DND-41 (cell line): ENCODE measurements at regions not wholly inside any gene's neighbourhood (a gene's known extent, or its start where the extent isn't known, plus 50 kb on each side); places are given as distances from the start of the nearest gene placed in this dataset.

Source experiments
- ATAC-seq: fragments of 200-7000 bp; cut with Tn5 transposase; 3 replicates; pipeline ENCODE4 v1.9.1; 2021; ENCODE audit warnings: low read depth; ENCODE audit not compliant: insufficient read depth
- DNase-seq: peaks from one replicate; pipeline ENCODE4 v3.0.0-alpha.2; 2020
- H2AFZ ChIP-seq: 2 replicates; pipeline ENCODE4 v1.6.0; 2012; ENCODE audit warnings: low read depth, low read length
- H3K27ac ChIP-seq: 2 replicates; pipeline ENCODE4 v1.5.1; 2012; ENCODE audit warnings: low read length, inconsistent platforms
- H3K27me3 ChIP-seq: fragments of 200-600 bp; sonication (generic); 2 replicates; pipeline ENCODE4 v1.6.0; 2012; ENCODE audit warnings: low read length, mild to moderate bottlenecking, inconsistent platforms; ENCODE audit not compliant: insufficient read depth, poor library complexity
- H3K36me3 ChIP-seq: 2 replicates; pipeline ENCODE4 v1.5.1; 2012; ENCODE audit warnings: low read length, inconsistent platforms; ENCODE audit not compliant: insufficient read depth
- H3K4me1 ChIP-seq: 2 replicates; pipeline ENCODE4 v1.5.1; 2012; ENCODE audit warnings: mild to moderate bottlenecking, low read length; ENCODE audit not compliant: insufficient read depth
- H3K4me2 ChIP-seq: 2 replicates; pipeline ENCODE4 v1.6.0; 2012; ENCODE audit warnings: mild to moderate bottlenecking, moderate library complexity, low read length, inconsistent platforms; ENCODE audit not compliant: insufficient read depth
- H3K4me3 ChIP-seq, 2 experiments: fragments of 200-600 bp in 1 of 2; shearing (Covaris generic) in 1 of 2; 2 replicates each; pipeline ENCODE4 v1.5.1; 2012 to 2016; ENCODE audit warnings: inconsistent platforms in 2 of 2, low read length in 2 of 2, mild to moderate bottlenecking in 2 of 2, low read depth in 1 of 2, moderate library complexity in 1 of 2
- H3K79me2 ChIP-seq: 2 replicates; pipeline ENCODE4 v1.6.0; 2012; ENCODE audit warnings: low read length, inconsistent platforms; ENCODE audit not compliant: insufficient read depth
- H3K9ac ChIP-seq: 2 replicates; pipeline ENCODE4 v1.6.0; 2012; ENCODE audit warnings: low read depth, mild to moderate bottlenecking, inconsistent platforms, low read length, moderate library complexity
- H3K9me3 ChIP-seq: 2 replicates; pipeline ENCODE4 v1.5.1; 2012; ENCODE audit warnings: low read length, moderate library complexity, mild to moderate bottlenecking, inconsistent platforms; ENCODE audit not compliant: insufficient read depth, severe bottlenecking
- H4K20me1 ChIP-seq: 2 replicates; pipeline ENCODE4 v1.6.0; 2012; ENCODE audit warnings: low read length; ENCODE audit not compliant: insufficient read depth
- EZH2 ChIP-seq: IDR thresholded peaks from 3 replicates; pipeline ENCODE4 v1.6.1; 2012; ENCODE audit warnings: borderline replicate concordance, low read depth, mild to moderate bottlenecking, moderate library complexity, low read length, inconsistent platforms; ENCODE audit not compliant: severe bottlenecking
- TF ChIP-seq, protein P1 (sequence below): IDR thresholded peaks from 2 replicates; pipeline ENCODE4 v1.5.1; 2012; ENCODE audit warnings: borderline replicate concordance, low read length, moderate library complexity, mild to moderate bottlenecking; ENCODE audit not compliant: poor library complexity, severe bottlenecking; ENCODE audit errors: extremely low read depth

DNA sequence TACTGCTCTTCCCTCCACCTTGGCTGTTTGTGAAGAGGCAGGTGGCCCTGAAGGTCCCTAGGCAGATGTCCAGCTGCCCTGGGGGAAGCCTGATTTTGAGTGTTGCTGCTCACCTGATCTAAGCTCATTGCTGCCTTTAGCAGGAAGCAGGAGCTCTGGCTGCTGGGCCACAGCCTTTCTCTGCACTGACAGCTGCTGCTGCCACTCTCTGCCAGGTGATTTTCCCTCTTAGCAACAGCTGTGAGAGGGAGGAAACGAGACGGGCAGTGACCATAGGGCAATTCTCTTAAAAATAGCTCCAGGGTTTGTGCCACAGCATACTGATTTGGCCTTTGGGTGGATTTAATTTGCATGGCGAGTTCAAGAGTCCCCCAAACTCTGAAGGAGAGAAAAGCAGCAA is 415.8 kb upstream of the SEMA6D start:
- Histone ChIP-seq H3K4me2 (no peak overlapping the region), H3K27ac (no peak overlapping the region), H3K36me3 (no peaks in the 10 kb centered on the region), H3K9ac (no peak overlapping the region), H4K20me1 (no peaks in the 10 kb centered on the region), H2AFZ (no peak overlapping the region), H3K4me3 (no peak overlapping the region), H3K4me1 (no peaks in the 10 kb centered on the region), H3K79me2 (no peaks in the 10 kb centered on the region), H3K9me3 (no peaks in the 10 kb centered on the region), H3K27me3 (no peaks in the 10 kb centered on the region)
- ATAC-seq (no peak), DNase-seq (no peak)
- TF ChIP-seq, protein P1, sequence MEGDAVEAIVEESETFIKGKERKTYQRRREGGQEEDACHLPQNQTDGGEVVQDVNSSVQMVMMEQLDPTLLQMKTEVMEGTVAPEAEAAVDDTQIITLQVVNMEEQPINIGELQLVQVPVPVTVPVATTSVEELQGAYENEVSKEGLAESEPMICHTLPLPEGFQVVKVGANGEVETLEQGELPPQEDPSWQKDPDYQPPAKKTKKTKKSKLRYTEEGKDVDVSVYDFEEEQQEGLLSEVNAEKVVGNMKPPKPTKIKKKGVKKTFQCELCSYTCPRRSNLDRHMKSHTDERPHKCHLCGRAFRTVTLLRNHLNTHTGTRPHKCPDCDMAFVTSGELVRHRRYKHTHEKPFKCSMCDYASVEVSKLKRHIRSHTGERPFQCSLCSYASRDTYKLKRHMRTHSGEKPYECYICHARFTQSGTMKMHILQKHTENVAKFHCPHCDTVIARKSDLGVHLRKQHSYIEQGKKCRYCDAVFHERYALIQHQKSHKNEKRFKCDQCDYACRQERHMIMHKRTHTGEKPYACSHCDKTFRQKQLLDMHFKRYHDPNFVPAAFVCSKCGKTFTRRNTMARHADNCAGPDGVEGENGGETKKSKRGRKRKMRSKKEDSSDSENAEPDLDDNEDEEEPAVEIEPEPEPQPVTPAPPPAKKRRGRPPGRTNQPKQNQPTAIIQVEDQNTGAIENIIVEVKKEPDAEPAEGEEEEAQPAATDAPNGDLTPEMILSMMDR = no peak
- TF ChIP-seq EZH2 = no peak

DNA sequence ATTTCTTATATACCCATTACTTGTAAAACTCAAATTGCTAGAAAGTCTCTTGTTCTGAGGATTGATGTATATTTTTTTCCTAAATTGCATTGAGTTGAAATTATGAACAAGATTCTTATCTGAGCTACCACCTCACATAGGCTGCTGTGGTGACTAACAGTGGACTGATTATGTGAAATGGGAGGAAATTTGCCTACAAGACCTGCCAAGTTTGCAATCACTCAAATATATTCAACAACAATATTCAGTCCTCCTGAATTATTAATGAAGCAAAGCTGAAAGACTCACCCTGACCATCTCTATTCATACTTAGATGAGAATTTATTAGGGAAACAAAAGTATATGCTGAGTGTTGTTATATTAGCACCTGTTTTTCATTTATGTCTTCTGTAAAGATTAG is 412.6 kb upstream of the SEMA6D start:
- Histone ChIP-seq H3K27me3 (no peaks in the 10 kb centered on the region), H3K36me3 (no peaks in the 10 kb centered on the region), H3K9me3 (no peaks in the 10 kb centered on the region), H3K4me3 (no peak overlapping the region), H4K20me1 (no peaks in the 10 kb centered on the region), H3K4me1 (no peaks in the 10 kb centered on the region), H3K9ac (no peak overlapping the region), H3K4me2 (no peak overlapping the region), H3K27ac (no peak overlapping the region), H3K79me2 (no peaks in the 10 kb centered on the region), H2AFZ (no peak overlapping the region)
- ATAC-seq = no peak
- TF ChIP-seq, protein P1 = no peak
- TF ChIP-seq EZH2 = no peak
- no peak for DNase-seq

DNA sequence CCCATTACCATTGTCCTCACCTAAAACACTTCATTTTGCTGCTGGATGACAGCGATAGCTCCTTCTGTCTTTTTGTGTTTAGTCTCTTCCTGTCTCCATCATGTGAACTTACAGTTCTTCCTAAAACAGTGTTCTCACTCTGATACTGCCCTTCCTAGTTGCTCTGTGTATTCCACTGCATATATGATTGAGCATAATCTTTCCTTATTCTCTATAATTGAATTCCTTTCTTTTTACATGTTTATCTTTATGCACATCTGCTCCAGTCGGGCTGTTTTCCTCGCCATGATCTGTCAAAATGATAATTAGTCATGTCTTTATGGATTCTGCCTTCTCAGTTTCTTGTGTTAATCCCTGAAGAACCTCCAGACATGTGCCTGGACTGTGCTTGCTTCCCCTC is 405.1 kb upstream of the SEMA6D start:
- H3K36me3 ChIP-seq = no peaks in the 10 kb centered on the region
- no peak overlapping the region for H2AFZ ChIP-seq
- no peak overlapping the region for H3K4me2 ChIP-seq
- H3K9ac ChIP-seq = no peak overlapping the region
- no peak overlapping the region for H3K4me3 ChIP-seq
- ATAC-seq (no peak), DNase-seq (no peak)
- TF ChIP-seq, protein P1 = no peak
- no peak for TF ChIP-seq EZH2
- no peaks in the 10 kb centered on the region for H3K4me1 ChIP-seq
- no peaks in the 10 kb centered on the region for H3K79me2 ChIP-seq
- H4K20me1 ChIP-seq = no peaks in the 10 kb centered on the region
- no peak overlapping the region for H3K27ac ChIP-seq
- H3K27me3 ChIP-seq = no peaks in the 10 kb centered on the region
- H3K9me3 ChIP-seq = no peaks in the 10 kb centered on the region
